SK-N-SH treated with all-trans-retinoic acid at 6 μM for 48 hours (cell line): ENCODE measurements at regions not wholly inside any gene's neighbourhood (a gene's known extent, or its start where the extent isn't known, plus 50 kb on each side); places are given as distances from the start of the nearest gene placed in this dataset.

Source experiments
- ATAC-seq: fragments of 200-7000 bp; cut with Tn5 transposase; 3 replicates; pipeline ENCODE4 v1.9.1; 2020; ENCODE audit warnings: mild to moderate bottlenecking, moderate library complexity
- ARNTL ChIP-seq: fragments of 450-650 bp; formaldehyde crosslinking; IDR thresholded peaks from 2 replicates; pipeline ENCODE4 v1.5.0; 2020; ENCODE audit warnings: low read depth, mild to moderate bottlenecking, moderate library complexity, borderline replicate concordance
- BACH2 ChIP-seq: fragments of 250-450 bp; sonication (Bioruptor Pico); IDR thresholded peaks from 2 replicates; pipeline ENCODE4 v1.9.0; 2021; ENCODE audit warnings: mild to moderate bottlenecking, borderline replicate concordance
- CSDC2 ChIP-seq: fragments of 250-450 bp; sonication (Bioruptor Pico); IDR thresholded peaks from 2 replicates; pipeline ENCODE4 v1.5.0; 2020; ENCODE audit warnings: mild to moderate bottlenecking, moderate library complexity
- ESRRG ChIP-seq: fragments of 250-450 bp; sonication (Bioruptor Pico); IDR thresholded peaks from 2 replicates; pipeline ENCODE4 v1.6.1; 2021; ENCODE audit warnings: mild to moderate bottlenecking
- GLIS3 ChIP-seq: fragments of 250-450 bp; sonication (Bioruptor Pico); IDR thresholded peaks from 2 replicates; pipeline ENCODE4 v1.5.0; 2020; ENCODE audit warnings: mild to moderate bottlenecking, moderate library complexity
- ISL1 ChIP-seq: fragments of 250-450 bp; sonication (Bioruptor Pico); IDR thresholded peaks from 2 replicates; pipeline ENCODE4 v2.1.2; 2022; ENCODE audit warnings: mild to moderate bottlenecking, moderate library complexity
- OSR1 ChIP-seq: fragments of 250-450 bp; sonication (Bioruptor Pico); IDR thresholded peaks from 2 replicates; pipeline ENCODE4 v1.8.0; 2022; ENCODE audit warnings: moderate library complexity, mild to moderate bottlenecking, inconsistent platforms
- PPARA ChIP-seq: fragments of 250-450 bp; sonication (Bioruptor Pico); IDR thresholded peaks from 2 replicates; pipeline ENCODE4 v1.5.0; 2020; ENCODE audit warnings: mild to moderate bottlenecking, borderline replicate concordance
- RARB ChIP-seq: fragments of 250-450 bp; sonication (Bioruptor Pico); IDR thresholded peaks from 2 replicates; pipeline ENCODE4 v1.8.0; 2021; ENCODE audit warnings: mild to moderate bottlenecking, moderate library complexity
- SNAI2 ChIP-seq: fragments of 250-450 bp; sonication (Bioruptor Pico); IDR thresholded peaks from 2 replicates; pipeline ENCODE4 v1.5.0; 2020; ENCODE audit warnings: mild to moderate bottlenecking, moderate library complexity
- TCF4 ChIP-seq: fragments of 250-450 bp; sonication (Bioruptor Pico); IDR thresholded peaks from 2 replicates; pipeline ENCODE4 v1.8.0; 2021; ENCODE audit warnings: mild to moderate bottlenecking, moderate library complexity, borderline replicate concordance
- TOX ChIP-seq: fragments of 250-450 bp; sonication (Bioruptor Pico); IDR thresholded peaks from 2 replicates; pipeline ENCODE4 v1.8.0; 2021; ENCODE audit warnings: mild to moderate bottlenecking, moderate library complexity, borderline replicate concordance
- ZC3H10 ChIP-seq: fragments of 250-450 bp; sonication (Bioruptor Pico); IDR thresholded peaks from 2 replicates; pipeline ENCODE4 v1.5.1; 2021; ENCODE audit warnings: mild to moderate bottlenecking, moderate library complexity
- ZFP3 ChIP-seq: fragments of 250-450 bp; sonication (Bioruptor Pico); IDR thresholded peaks from 2 replicates; pipeline ENCODE4 v1.5.0; 2020; ENCODE audit warnings: mild to moderate bottlenecking, moderate library complexity
- ZFP30 ChIP-seq: fragments of 450-650 bp; formaldehyde crosslinking; IDR thresholded peaks from 2 replicates; pipeline ENCODE4 v1.5.0; 2022; ENCODE audit warnings: mild to moderate bottlenecking, moderate library complexity
- ZNF565 ChIP-seq: fragments of 450-650 bp; formaldehyde crosslinking; conservative IDR thresholded peaks from 2 replicates; pipeline ENCODE4 v1.5.0; 2020; ENCODE audit warnings: low read depth, mild to moderate bottlenecking, moderate library complexity
- ZNF70 ChIP-seq: fragments of 450-650 bp; formaldehyde crosslinking; IDR thresholded peaks from 2 replicates; pipeline ENCODE4 v1.5.0; 2020; ENCODE audit warnings: mild to moderate bottlenecking, moderate library complexity
- ZNF8 ChIP-seq: fragments of 450-650 bp; formaldehyde crosslinking; IDR thresholded peaks from 2 replicates; pipeline ENCODE4 v1.5.0; 2020; ENCODE audit warnings: mild to moderate bottlenecking, moderate library complexity
- TF ChIP-seq, protein P1 (sequence below): fragments of 250-450 bp; sonication (Bioruptor Pico); IDR thresholded peaks from 2 replicates; pipeline ENCODE4 v1.8.0; 2021; ENCODE audit warnings: low read depth, mild to moderate bottlenecking, moderate library complexity, borderline replicate concordance
- TF ChIP-seq, protein P2 (sequence below): fragments of 250-450 bp; sonication (Bioruptor Pico); IDR thresholded peaks from 2 replicates; pipeline ENCODE4 v1.5.1; 2020; ENCODE audit warnings: low read depth, mild to moderate bottlenecking, moderate library complexity
- TF ChIP-seq, protein P3 (sequence below): fragments of 250-450 bp; sonication (Bioruptor Pico); IDR thresholded peaks from 2 replicates; pipeline ENCODE4 v1.5.0; 2020; ENCODE audit warnings: mild to moderate bottlenecking, moderate library complexity
- TF ChIP-seq, protein P4 (sequence below): fragments of 250-450 bp; sonication (Bioruptor Pico); IDR thresholded peaks from 2 replicates; pipeline ENCODE4 v1.8.0; 2020; ENCODE audit warnings: mild to moderate bottlenecking, moderate library complexity, borderline replicate concordance

DNA sequence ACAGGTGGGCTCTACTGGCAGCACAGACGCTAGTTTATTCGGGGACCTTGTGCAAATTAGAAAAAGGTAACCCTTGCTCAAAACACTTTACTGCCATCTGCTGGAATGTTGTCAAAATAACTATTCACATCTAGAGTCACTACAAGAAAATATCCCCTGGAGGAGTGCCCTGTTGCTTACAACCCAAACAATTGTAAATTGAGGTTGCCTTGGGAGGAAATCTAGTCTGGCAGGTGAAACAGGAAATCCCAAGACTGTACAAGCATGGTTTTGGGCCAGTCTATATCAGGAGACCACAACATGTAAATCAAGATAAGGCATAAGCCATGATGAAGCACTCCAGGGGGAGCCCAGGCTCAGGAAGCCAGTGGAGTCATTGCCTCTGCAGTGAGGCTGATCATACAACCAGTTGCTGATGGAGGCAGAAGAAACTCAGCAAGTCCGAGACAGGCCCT, 136.8 kb upstream of the ACP3 start (continued):
- TF ChIP-seq BACH2 = no peak

DNA sequence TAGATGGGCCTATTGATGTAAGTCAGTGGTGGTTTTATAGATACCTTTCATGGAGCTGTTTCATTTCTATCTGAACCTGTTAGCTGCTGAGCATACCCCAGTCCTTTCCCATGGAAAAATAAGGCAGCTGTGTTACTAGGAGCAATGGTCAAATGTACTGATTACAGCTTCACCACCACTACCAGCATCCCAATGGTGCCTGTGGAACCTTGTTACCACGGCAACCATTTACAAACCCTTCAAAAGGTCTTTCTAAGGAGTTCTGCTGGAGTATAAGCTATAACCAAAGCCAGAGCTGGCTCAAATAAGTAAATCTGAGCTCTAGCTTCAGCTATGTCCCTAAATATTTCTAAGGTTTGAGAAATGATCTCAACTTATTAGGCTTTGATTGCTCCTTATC, 133.4 kb upstream of the ACP3 start:
- TF ChIP-seq ZNF8 (no peak), RARB (no peak), CSDC2 (CRISPR knock-in tag) (no peak), ZNF565 (CRISPR knock-in tag) (no peak), TOX (CRISPR knock-in tag) (no peak), ZFP30 (no peak), GLIS3 (CRISPR knock-in tag) (no peak), TCF4 (CRISPR knock-in tag) (no peak), OSR1 (no peak), ISL1 (no peak), ZC3H10 (CRISPR knock-in tag) (no peak)
- TF ChIP-seq, protein P1, sequence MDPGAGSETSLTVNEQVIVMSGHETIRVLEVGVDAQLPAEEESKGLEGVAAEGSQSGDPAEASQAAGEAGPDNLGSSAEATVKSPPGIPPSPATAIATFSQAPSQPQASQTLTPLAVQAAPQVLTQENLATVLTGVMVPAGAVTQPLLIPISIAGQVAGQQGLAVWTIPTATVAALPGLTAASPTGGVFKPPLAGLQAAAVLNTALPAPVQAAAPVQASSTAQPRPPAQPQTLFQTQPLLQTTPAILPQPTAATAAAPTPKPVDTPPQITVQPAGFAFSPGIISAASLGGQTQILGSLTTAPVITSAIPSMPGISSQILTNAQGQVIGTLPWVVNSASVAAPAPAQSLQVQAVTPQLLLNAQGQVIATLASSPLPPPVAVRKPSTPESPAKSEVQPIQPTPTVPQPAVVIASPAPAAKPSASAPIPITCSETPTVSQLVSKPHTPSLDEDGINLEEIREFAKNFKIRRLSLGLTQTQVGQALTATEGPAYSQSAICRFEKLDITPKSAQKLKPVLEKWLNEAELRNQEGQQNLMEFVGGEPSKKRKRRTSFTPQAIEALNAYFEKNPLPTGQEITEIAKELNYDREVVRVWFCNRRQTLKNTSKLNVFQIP (CRISPR knock-in tag) = no peak
- TF ChIP-seq, protein P2, sequence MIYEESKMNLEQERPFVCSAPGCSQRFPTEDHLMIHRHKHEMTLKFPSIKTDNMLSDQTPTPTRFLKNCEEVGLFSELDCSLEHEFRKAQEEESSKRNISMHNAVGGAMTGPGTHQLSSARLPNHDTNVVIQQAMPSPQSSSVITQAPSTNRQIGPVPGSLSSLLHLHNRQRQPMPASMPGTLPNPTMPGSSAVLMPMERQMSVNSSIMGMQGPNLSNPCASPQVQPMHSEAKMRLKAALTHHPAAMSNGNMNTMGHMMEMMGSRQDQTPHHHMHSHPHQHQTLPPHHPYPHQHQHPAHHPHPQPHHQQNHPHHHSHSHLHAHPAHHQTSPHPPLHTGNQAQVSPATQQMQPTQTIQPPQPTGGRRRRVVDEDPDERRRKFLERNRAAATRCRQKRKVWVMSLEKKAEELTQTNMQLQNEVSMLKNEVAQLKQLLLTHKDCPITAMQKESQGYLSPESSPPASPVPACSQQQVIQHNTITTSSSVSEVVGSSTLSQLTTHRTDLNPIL (CRISPR knock-in tag) = no peak
- TF ChIP-seq, protein P3, sequence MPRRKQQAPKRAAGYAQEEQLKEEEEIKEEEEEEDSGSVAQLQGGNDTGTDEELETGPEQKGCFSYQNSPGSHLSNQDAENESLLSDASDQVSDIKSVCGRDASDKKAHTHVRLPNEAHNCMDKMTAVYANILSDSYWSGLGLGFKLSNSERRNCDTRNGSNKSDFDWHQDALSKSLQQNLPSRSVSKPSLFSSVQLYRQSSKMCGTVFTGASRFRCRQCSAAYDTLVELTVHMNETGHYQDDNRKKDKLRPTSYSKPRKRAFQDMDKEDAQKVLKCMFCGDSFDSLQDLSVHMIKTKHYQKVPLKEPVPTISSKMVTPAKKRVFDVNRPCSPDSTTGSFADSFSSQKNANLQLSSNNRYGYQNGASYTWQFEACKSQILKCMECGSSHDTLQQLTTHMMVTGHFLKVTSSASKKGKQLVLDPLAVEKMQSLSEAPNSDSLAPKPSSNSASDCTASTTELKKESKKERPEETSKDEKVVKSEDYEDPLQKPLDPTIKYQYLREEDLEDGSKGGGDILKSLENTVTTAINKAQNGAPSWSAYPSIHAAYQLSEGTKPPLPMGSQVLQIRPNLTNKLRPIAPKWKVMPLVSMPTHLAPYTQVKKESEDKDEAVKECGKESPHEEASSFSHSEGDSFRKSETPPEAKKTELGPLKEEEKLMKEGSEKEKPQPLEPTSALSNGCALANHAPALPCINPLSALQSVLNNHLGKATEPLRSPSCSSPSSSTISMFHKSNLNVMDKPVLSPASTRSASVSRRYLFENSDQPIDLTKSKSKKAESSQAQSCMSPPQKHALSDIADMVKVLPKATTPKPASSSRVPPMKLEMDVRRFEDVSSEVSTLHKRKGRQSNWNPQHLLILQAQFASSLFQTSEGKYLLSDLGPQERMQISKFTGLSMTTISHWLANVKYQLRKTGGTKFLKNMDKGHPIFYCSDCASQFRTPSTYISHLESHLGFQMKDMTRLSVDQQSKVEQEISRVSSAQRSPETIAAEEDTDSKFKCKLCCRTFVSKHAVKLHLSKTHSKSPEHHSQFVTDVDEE (CRISPR knock-in tag) = no peak
- TF ChIP-seq, protein P4, sequence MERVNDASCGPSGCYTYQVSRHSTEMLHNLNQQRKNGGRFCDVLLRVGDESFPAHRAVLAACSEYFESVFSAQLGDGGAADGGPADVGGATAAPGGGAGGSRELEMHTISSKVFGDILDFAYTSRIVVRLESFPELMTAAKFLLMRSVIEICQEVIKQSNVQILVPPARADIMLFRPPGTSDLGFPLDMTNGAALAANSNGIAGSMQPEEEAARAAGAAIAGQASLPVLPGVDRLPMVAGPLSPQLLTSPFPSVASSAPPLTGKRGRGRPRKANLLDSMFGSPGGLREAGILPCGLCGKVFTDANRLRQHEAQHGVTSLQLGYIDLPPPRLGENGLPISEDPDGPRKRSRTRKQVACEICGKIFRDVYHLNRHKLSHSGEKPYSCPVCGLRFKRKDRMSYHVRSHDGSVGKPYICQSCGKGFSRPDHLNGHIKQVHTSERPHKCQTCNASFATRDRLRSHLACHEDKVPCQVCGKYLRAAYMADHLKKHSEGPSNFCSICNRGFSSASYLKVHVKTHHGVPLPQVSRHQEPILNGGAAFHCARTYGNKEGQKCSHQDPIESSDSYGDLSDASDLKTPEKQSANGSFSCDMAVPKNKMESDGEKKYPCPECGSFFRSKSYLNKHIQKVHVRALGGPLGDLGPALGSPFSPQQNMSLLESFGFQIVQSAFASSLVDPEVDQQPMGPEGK (CRISPR knock-in tag) = no peak
- no peak for ATAC-seq

DNA sequence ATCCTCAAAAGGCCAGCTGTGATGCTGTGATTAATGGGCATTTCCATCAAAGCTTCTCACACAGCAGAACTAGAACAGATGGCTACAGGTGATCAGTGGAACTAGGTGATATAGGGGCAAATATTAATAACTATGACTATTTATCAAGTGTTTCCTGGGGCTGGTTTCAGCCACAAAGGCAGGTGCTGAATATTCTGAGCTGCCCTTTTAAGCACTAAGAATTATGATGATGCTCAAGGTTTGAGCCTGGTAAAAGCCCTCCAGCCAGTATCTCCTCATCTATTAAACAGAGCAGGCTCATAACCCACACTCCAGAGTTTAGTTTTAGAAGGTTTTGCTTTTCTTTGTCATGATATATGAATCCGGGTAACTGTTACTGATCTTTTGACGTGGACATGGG, 129.5 kb upstream of the ACP3 start:
- TF ChIP-seq ZFP3 (CRISPR knock-in tag) (no peak), RARB (no peak), TOX (CRISPR knock-in tag) (no peak)
- ATAC-seq = no peak

DNA sequence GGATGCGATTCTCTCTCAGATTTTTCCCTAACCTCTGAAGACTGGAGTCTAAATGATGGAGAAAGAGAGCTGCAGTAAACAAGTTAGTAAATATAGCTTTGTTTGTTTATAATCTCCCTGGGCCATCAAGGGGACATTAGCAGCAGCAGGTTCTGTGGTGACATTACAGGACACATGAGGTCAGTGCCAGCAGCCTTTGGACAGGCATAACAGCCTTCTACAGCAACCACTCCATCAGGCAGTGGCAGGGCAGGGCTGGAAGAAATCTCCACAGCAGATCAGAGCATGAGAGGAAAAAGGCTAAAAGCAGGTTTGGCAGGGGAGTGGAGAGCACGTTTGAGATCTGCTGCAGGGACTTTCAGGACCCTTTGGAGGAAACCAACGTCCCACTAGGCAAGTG, 127.6 kb upstream of the ACP3 start:
- no peak for ATAC-seq
- TF ChIP-seq ISL1 (no peak), ESRRG (CRISPR knock-in tag) (no peak), ZFP30 (no peak), BACH2 (no peak), ARNTL (CRISPR knock-in tag) (no peak), TCF4 (CRISPR knock-in tag) (no peak), SNAI2 (CRISPR knock-in tag) (no peak), PPARA (no peak), ZNF70 (CRISPR knock-in tag) (no peak), TOX (CRISPR knock-in tag) (no peak)
- TF ChIP-seq, protein P2 (CRISPR knock-in tag) = no peak
- TF ChIP-seq, protein P3 (CRISPR knock-in tag) = no peak
